Stimulated activated naive CD8-positive, alpha-beta T cell treated with anti-CD3 and anti-CD28 coated beads, Interleukin-15, amount 100 ng/mL, for 72 hours (primary cell): ENCODE measurements at regions not wholly inside any gene's neighbourhood (a gene's known extent, or its start where the extent isn't known, plus 50 kb on each side); places are given as distances from the start of the nearest gene placed in this dataset.

Experiments used
- ATAC-seq: fragments of 150-1000 bp; cut with Tn5 transposase; 2 replicates; pipeline ENCODE4 v1.10.0; 2021; ENCODE audit warnings: mild to moderate bottlenecking, moderate library complexity
- DNase-seq, 2 donors: peaks; one replicate each; pipeline ENCODE4 v3.0.0; 2021 to 2022
- H3K27ac Mint-ChIP-seq, 2 donors: one replicate each; pipeline ENCODE4 v1.8.0; 2022; ENCODE audit warnings: mild to moderate bottlenecking in 2 of 2, mixed read lengths in 2 of 2, moderate library complexity in 2 of 2
- H3K27me3 Mint-ChIP-seq: one replicate; pipeline ENCODE4 v1.8.0; 2022; ENCODE audit warnings: mixed read lengths
- H3K4me1 Mint-ChIP-seq: one replicate; pipeline ENCODE4 v1.8.0; 2022; ENCODE audit warnings: mild to moderate bottlenecking, mixed read lengths
- H3K4me3 Mint-ChIP-seq, 2 donors: one replicate each; pipeline ENCODE4 v1.8.0; 2022; ENCODE audit warnings: mild to moderate bottlenecking in 2 of 2, mixed read lengths in 2 of 2, moderate library complexity in 1 of 2
- H3K9me3 Mint-ChIP-seq, 2 donors: one replicate each; pipeline ENCODE4 v1.8.0; 2022; ENCODE audit warnings: mixed read lengths in 2 of 2

DNA sequence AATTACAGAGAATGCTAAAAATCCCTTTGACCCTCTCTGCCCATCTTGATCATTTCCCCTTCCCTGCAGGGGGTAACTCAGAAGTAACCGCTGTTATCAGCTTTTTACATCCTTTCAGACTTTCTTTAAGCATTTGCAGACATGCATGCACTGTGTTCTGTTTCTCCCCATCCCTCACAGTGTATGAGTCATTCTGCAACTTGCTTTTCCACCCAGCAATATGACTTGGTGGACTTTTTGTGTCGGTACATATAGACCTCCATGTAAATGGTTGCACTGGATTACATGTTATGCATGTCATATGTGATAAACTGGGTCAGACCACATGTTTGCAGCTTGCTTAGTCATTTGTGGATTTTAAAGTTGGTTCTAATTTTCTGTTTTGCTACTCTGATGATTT lies 87.7 kb upstream of the NECTIN1 start:
- H3K27me3 Mint-ChIP-seq: peaks cover 22% of the 10 kb centered on the region
- H3K4me3 Mint-ChIP-seq: no peak overlapping the region
- DNase-seq (no peak), ATAC-seq (no peak)
- H3K4me1 Mint-ChIP-seq: no peaks in the 10 kb centered on the region
- H3K27ac Mint-ChIP-seq: no peak overlapping the region
- H3K9me3 Mint-ChIP-seq: no peaks in the 10 kb centered on the region

DNA sequence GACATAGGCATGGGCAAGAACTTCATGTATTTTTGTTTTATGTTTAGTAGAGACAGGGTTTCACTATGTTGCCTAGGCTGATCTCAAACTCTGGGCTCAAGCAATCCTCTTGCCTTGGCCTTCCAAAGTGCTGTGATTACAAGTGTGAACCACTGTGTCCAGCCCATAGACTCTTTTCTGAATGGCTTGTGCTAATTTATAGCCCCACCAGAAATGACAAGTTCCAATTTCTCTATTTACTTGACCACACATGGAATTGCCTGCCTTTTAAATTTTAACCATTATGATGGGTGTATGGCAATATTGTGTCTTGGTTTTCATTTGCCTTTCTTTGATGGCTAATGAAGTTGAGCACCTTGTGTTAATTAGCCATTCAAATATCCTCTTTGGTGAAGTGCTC lies 85.8 kb upstream of the NECTIN1 start:
- H3K27me3 Mint-ChIP-seq: peaks cover 19% of the 10 kb centered on the region
- no peak for DNase-seq
- ATAC-seq: no peak

DNA sequence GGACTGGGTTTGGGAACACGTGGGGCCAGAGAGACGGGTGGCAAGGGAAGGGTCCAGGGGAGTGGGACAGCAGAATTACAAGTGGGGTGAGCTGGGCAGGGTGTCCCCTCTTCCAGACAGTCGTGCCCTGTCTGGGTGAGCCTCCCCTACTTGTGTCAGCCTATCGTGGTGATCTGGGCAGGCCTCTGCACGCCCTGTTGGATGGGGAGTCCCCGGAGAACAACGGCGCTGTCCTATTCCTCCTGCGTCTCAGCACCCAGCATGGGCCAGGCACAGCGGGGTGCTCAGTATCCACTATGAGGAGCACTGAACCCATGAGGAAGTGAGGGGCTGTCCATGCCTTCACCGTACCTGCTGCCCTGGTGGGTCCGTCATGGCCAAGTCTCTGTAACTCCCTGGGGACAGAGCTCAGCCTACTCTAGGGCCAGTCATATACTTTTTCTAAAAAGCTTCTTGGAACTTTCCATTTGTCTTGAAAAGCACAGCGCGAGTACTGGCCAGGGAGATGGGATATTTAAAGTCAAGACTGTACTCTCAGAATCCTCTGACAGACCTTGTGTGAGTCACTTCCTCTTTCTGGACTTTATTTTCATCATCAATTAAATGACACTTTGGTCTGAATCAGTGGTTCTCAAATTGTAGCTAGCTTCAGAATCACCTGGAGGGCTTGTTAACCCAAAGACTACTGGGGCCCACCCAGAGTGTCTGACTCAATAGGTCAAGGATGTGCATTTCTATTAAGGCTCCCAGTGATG lies 81.7 kb upstream of the NECTIN1 start:
- peaks cover 17% of the 10 kb centered on the region for H3K27me3 Mint-ChIP-seq
- no peak overlapping the region for H3K27ac Mint-ChIP-seq
- H3K4me1 Mint-ChIP-seq: no peaks in the 10 kb centered on the region
- H3K4me3 Mint-ChIP-seq: no peak overlapping the region
- DNase-seq: no peak
- ATAC-seq: peak; percentile 16
- H3K9me3 Mint-ChIP-seq: no peaks in the 10 kb centered on the region

More for the DNA sequence above, 85.8 kb upstream of the NECTIN1 start:
- H3K9me3 Mint-ChIP-seq: no peaks in the 10 kb centered on the region
- no peak overlapping the region for H3K4me3 Mint-ChIP-seq
- no peak overlapping the region for H3K27ac Mint-ChIP-seq
- H3K4me1 Mint-ChIP-seq: no peaks in the 10 kb centered on the region

GRCh38 chr11:119809346-119809745 lies 80.3 kb upstream of the NECTIN1 start:
- DNase-seq (no peak), ATAC-seq (no peak)
- Mint-ChIP-seq H3K27ac (no peak overlapping the region), H3K4me3 (no peak overlapping the region), H3K9me3 (no peaks in the 10 kb centered on the region), H3K4me1 (no peaks in the 10 kb centered on the region), H3K27me3 (peaks cover 17% of the 10 kb centered on the region)

GRCh38 chr11:119808407-119809185 lies 79.6 kb upstream of the NECTIN1 start:
- no peak for ATAC-seq
- H3K27ac Mint-ChIP-seq: no peak overlapping the region
- no peak for DNase-seq
- H3K4me3 Mint-ChIP-seq: no peak overlapping the region
- H3K27me3 Mint-ChIP-seq: peaks cover 17% of the 10 kb centered on the region
- no peaks in the 10 kb centered on the region for H3K4me1 Mint-ChIP-seq
- H3K9me3 Mint-ChIP-seq: no peaks in the 10 kb centered on the region

DNA sequence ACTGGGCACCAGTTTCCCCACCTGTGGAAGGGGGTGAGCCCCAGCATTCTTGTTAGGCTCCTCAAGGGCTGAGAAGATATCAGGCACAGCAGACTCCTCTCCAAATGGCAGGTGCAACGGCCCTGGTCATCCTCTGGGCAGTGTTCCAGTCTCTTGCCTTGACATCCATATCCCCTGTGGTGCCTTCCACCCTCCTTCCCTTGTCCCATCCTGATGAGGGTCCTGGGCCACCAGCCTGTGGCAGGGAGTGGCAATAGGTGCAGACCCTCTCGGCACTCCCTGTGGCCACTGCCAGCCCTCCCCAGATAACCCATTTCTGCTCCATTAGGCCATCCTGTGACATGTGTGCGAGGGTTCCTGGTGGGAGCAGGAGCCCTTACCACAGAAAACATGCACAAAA lies 78.8 kb upstream of the NECTIN1 start:
- Mint-ChIP-seq H3K9me3 (no peaks in the 10 kb centered on the region), H3K27ac (no peak overlapping the region), H3K4me1 (no peaks in the 10 kb centered on the region), H3K4me3 (no peak overlapping the region), H3K27me3 (peaks cover 17% of the 10 kb centered on the region)
- ATAC-seq: no peak
- no peak for DNase-seq

- Mint-ChIP-seq H3K27ac (no peak overlapping the region), H3K4me1 (no peaks in the 10 kb centered on the region), H3K27me3 (peaks cover 17% of the 10 kb centered on the region), H3K4me3 (no peak overlapping the region), H3K9me3 (no peaks in the 10 kb centered on the region)
- DNase-seq: no peak
- no peak for ATAC-seq
These were observed 78.4 kb upstream of the NECTIN1 start for GRCh38 chr11:119807402-119807801.

DNA sequence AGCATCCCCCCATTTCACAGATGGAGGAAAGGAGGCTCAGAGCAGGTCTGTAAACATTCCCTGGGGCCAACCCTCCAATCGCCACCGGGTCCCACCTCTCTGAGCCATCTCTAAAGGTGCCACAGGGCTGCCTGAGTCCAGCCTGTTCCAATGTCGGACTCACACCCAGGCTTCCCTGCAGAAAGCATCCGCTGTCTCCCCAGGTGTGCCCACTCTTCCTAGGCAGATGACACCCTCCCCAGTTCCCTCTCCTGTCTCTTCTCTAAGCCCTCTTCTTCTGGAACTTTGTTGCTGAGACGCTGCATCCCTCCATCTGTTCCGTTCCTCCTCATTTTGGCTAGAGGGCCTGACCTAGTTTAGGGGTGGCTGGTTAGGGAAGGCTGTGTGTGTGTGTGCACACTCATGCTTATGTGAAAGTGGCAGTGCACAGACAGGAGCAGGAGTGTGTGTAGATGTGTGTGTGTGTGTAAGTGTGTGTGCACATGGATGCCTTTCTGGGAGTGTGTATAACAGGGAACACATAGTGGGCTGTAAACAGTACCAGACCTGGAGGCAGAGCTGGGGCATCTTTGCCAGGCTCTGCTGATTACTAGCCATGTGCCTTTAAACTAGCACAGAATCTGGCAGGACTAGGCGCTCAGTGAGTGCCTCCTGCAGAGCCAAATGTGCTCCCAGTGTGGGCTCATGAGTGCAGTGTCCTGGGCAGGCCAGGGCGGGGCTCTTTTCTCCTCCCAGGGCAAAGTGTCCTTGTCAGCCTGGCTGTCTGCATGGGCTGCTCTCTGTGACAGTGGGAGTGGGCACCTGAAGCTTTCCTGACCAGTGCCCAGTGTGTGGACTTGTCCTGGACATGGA lies 77.3 kb upstream of the NECTIN1 start:
- no peak overlapping the region for H3K27ac Mint-ChIP-seq
- H3K9me3 Mint-ChIP-seq: no peaks in the 10 kb centered on the region
- no peaks in the 10 kb centered on the region for H3K4me1 Mint-ChIP-seq
- no peak overlapping the region for H3K4me3 Mint-ChIP-seq
- DNase-seq (no peak), ATAC-seq (peak; percentile 17)
- H3K27me3 Mint-ChIP-seq: peaks cover 17% of the 10 kb centered on the region

DNA sequence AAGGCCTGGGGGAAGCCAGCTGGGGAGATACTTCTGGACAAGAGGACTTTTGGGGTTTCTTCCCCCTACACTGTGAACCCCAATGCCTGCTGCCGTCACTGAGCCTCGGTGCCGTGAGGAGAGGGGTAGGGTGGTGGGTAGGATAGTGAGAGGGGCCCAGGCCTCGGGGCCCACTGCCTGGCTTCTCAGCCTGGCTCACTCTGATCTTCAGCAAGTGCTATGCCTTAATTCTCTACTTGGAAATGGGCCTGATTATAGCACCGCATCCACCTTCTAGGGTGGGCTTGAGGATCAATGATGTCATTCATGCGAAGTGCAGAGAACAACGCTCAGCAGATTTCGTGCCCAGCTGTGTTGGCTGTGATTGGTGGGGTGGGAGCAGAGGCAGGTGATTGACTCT lies 76.7 kb upstream of the NECTIN1 start:
- H3K9me3 Mint-ChIP-seq: no peaks in the 10 kb centered on the region
- ATAC-seq: no peak
- peaks cover 17% of the 10 kb centered on the region for H3K27me3 Mint-ChIP-seq
- H3K4me1 Mint-ChIP-seq: no peaks in the 10 kb centered on the region
- no peak overlapping the region for H3K27ac Mint-ChIP-seq
- DNase-seq: no peak
- H3K4me3 Mint-ChIP-seq: no peak overlapping the region

GRCh38 chr11:119804698-119805097 lies 75.7 kb upstream of the NECTIN1 start:
- DNase-seq (no peak), ATAC-seq (no peak)
- Mint-ChIP-seq H3K4me3 (no peak overlapping the region), H3K27ac (no peak overlapping the region), H3K27me3 (peaks cover 17% of the 10 kb centered on the region), H3K9me3 (no peaks in the 10 kb centered on the region), H3K4me1 (no peaks in the 10 kb centered on the region)

DNA sequence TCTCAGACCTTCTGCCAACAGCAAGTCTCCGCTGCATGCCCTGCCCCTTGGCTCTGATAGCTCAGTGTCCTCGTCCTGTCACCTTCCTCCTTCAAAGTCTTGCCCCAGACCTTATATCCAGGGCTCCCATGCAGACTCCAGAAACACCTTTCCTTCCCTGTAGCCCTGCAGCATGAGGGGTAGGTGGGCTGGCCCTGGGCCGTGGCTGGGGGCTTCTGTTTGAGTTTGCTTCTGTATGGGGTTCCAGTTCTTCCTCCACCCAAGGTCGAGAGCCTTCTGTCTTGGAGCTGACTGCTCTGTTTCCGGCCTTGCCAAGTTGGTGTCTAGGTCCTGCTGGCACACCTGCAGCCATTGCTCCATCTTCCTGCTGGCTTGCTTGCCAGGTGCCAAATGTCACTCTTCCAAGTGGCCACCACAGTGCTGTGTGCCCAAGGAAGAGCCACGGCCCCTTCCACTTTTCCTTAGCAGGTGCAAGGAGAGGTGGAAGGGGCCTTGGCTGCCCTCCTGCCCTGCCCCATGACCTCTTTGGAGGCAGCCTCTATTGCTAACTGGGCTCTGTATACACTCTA lies 74.8 kb upstream of the NECTIN1 start:
- Mint-ChIP-seq H3K4me1 (no peaks in the 10 kb centered on the region), H3K27ac (no peak overlapping the region), H3K4me3 (no peak overlapping the region), H3K27me3 (peaks cover 22% of the 10 kb centered on the region), H3K9me3 (no peaks in the 10 kb centered on the region)
- ATAC-seq: no peak
- DNase-seq: no peak

- Mint-ChIP-seq H3K4me1 (no peaks in the 10 kb centered on the region), H3K27ac (no peak overlapping the region), H3K4me3 (no peak overlapping the region), H3K9me3 (no peaks in the 10 kb centered on the region), H3K27me3 (peaks cover 18% of the 10 kb centered on the region)
- ATAC-seq (no peak), DNase-seq (no peak)
These were observed 74.1 kb upstream of the NECTIN1 start for GRCh38 chr11:119803139-119803538.

- DNase-seq (no peak), ATAC-seq (no peak)
- Mint-ChIP-seq H3K27me3 (peaks cover 17% of the 10 kb centered on the region), H3K9me3 (no peaks in the 10 kb centered on the region), H3K4me1 (no peaks in the 10 kb centered on the region), H3K27ac (no peak overlapping the region), H3K4me3 (no peak overlapping the region)
These were observed 73.7 kb upstream of the NECTIN1 start for GRCh38 chr11:119802670-119803069.

- peaks cover 13% of the 10 kb centered on the region for H3K27me3 Mint-ChIP-seq
- H3K9me3 Mint-ChIP-seq: no peaks in the 10 kb centered on the region
- ATAC-seq (no peak), DNase-seq (no peak)
- H3K4me1 Mint-ChIP-seq: no peaks in the 10 kb centered on the region
- no peak overlapping the region for H3K4me3 Mint-ChIP-seq
- no peak overlapping the region for H3K27ac Mint-ChIP-seq
These were observed 71.6 kb upstream of the NECTIN1 start for GRCh38 chr11:119800619-119801018.

- Mint-ChIP-seq H3K4me3 (no peak overlapping the region), H3K9me3 (no peaks in the 10 kb centered on the region), H3K27ac (peak overlapping the region in 1 of 2 donors; percentile 75), H3K27me3 (peaks cover 18% of the 10 kb centered on the region), H3K4me1 (no peaks in the 10 kb centered on the region)
- no peak for ATAC-seq
- no peak for DNase-seq
These were observed 71.2 kb upstream of the NECTIN1 start for GRCh38 chr11:119800171-119800570.
